ENCODE measurements at regions not wholly inside any gene's neighbourhood (a gene's known extent, or its start where the extent isn't known, plus 50 kb on each side); places are given as distances from the start of the nearest gene placed in this dataset.

- ChIA-PET CTCF (ENCODE audit: partially characterized antibody) (no interaction called here), POLR2A (ENCODE audit: partially characterized antibody) (no interaction called here)
- Histone ChIP-seq H2BK12ac (ENCODE audit: low read depth, low read length) (no peak overlapping the region), H2BK120ac (replicated peaks; ENCODE audit: low read depth, low read length) (no peak overlapping the region), H3K27ac (ENCODE audit: low read depth, low read length) (no peak overlapping the region), H3K18ac (ENCODE audit: extremely low read depth, low read length) (no peak overlapping the region), H3K27me3 (replicated peaks in 1 of 4; ENCODE audit: control insufficient read depth in 3 of 4, extremely low read depth in 1 of 4, insufficient read depth in 3 of 4, low read length in 3 of 4) (no peaks in the 10 kb centered on the region), H2AFZ (ENCODE audit: low read length) (no peak overlapping the region), H3K14ac (ENCODE audit: insufficient read length) (no peak overlapping the region), H3K4me2 (ENCODE audit: insufficient read depth in 1 of 2, low read depth in 2 of 2, low read length in 2 of 2) (no peak overlapping the region), H3K79me2 (ENCODE audit: control insufficient read depth in 1 of 2, insufficient read depth in 2 of 2, low read length in 2 of 2) (no peaks in the 10 kb centered on the region), H3K4me3 (ENCODE audit: extremely low read depth in 1 of 4, insufficient read depth in 2 of 4, low read depth in 3 of 4, low read length in 4 of 4) (no peak overlapping the region), H2AK5ac (ENCODE audit: low read depth, low read length) (no peak overlapping the region), H3K56ac (replicated peaks; ENCODE audit: insufficient read length, low read depth, low read length) (no peak overlapping the region), H3K4ac (replicated peaks; ENCODE audit: insufficient read length, low read depth, low read length) (no peak overlapping the region), H3K9ac (replicated peaks in 1 of 4; ENCODE audit: extremely low read depth in 1 of 4, low read depth in 3 of 4, low read length in 3 of 4) (no peak overlapping the region), H4K5ac (ENCODE audit: insufficient read length, low read depth, low read length) (no peak overlapping the region), H2BK5ac (ENCODE audit: low read depth, low read length) (no peak overlapping the region), H3K79me1 (ENCODE audit: low read depth, low read length) (no peaks in the 10 kb centered on the region), H3K23ac (ENCODE audit: insufficient read length) (no peak overlapping the region), H3K23me2 (ENCODE audit: low read depth, low read length) (no peaks in the 10 kb centered on the region), H4K20me1 (replicated peaks in 1 of 2; ENCODE audit: control insufficient read depth in 1 of 2, insufficient read depth in 2 of 2, low read length in 2 of 2) (no peaks in the 10 kb centered on the region), H4K91ac (replicated peaks; ENCODE audit: insufficient read length, low read length) (no peak overlapping the region), H3K9me3 (ENCODE audit: insufficient read depth in 2 of 2, low read depth in 1 of 2, low read length in 1 of 2) (no peaks in the 10 kb centered on the region; a peak in 1 of 4 replicates), H3K4me1 (replicated peaks in 1 of 4; ENCODE audit: control insufficient read depth in 3 of 4, insufficient read depth in 4 of 4, low read length in 3 of 4) (no peaks in the 10 kb centered on the region), H4K8ac (ENCODE audit: extremely low read depth, insufficient read depth, low read length) (no peak overlapping the region), H2BK20ac (ENCODE audit: low read length) (no peak overlapping the region), H3K36me3 (ENCODE audit: control insufficient read depth in 2 of 4, insufficient read depth in 4 of 4, low read length in 3 of 4) (no peaks in the 10 kb centered on the region), H2BK15ac (ENCODE audit: low read length) (no peak overlapping the region)
- WGBS, 2 experiments (ENCODE audit: extremely low coverage in 1 of 2, insufficient coverage in 1 of 2, insufficient read length in 1 of 2, insufficient replicate concordance in 2 of 2, low coverage in 1 of 2, low lambda C conversion rate in 2 of 2, missing lambda C conversion rate in 1 of 2) = 81% methylated on average over 1 of the region's 1 CpG; no CpG with 5 or more reads in 1 of the 2 experiments
- FAIRE-seq = no peak
- DNase-seq (ENCODE audit: low read depth in 1 of 2, low spot score in 2 of 2) = no peak
- TF ChIP-seq EGR1 (IDR thresholded peaks at IDR 0.05; ENCODE audit: borderline replicate concordance, low read depth, low read length) (no peak), CTBP2 (IDR thresholded peaks at IDR 0.05; ENCODE audit: borderline replicate concordance, insufficient read depth, insufficient read length, low read length) (no peak), BRCA1 (IDR thresholded peaks at IDR 0.05; ENCODE audit: low read depth, low read length) (no peak), CBX5 (IDR thresholded peaks at IDR 0.05; ENCODE audit: low read depth, low read length) (no peak), RXRA (IDR thresholded peaks at IDR 0.05; ENCODE audit: insufficient read depth, low read depth, low read length) (no peak), ZNF274 (IDR thresholded peaks at IDR 0.05; ENCODE audit: borderline replicate concordance, extremely low read depth, low read length) (no peak), SP1 (IDR thresholded peaks at IDR 0.05; ENCODE audit: low read depth, low read length) (no peak), TAF7 (optimal IDR thresholded peaks at IDR 0.05; ENCODE audit: borderline replicate concordance, low read depth, low read length) (no peak), E2F6 (IDR thresholded peaks at IDR 0.05) (no peak), CHD2 (IDR thresholded peaks at IDR 0.05; ENCODE audit: low read length) (no peak), SP4 (IDR thresholded peaks at IDR 0.05; ENCODE audit: low read length) (no peak), EP300 (IDR thresholded peaks at IDR 0.05; ENCODE audit: borderline replicate concordance in 1 of 2, low read depth in 2 of 2, low read length in 2 of 2) (no peak), BCL11A (IDR thresholded peaks at IDR 0.05; ENCODE audit: low read depth in 2 of 2, low read length in 2 of 2) (no peak), MAFK (IDR thresholded peaks at IDR 0.05; ENCODE audit: low read depth, low read length) (no peak), POU5F1 (IDR thresholded peaks at IDR 0.05; ENCODE audit: low read depth, low read length) (no peak)
Measured at GRCh38 chr4:38365261-38365660, 298.7 kb upstream of the KLF3 start.
